PC-9 (cell line): ENCODE measurements at regions not wholly inside any gene's neighbourhood (a gene's known extent, or its start where the extent isn't known, plus 50 kb on each side); places are given as distances from the start of the nearest gene placed in this dataset.

Source experiments
- BruUV-seq: library from RNA; stranded (reverse); fragments of 400-500 nt; replicated peaks from 2 replicates; lab custom pipeline; 2021; lab: Mats Ljungman, UMichigan
- CTCF ChIA-PET: fragments of 300-600 bp; sonication (Branson Sonifier 250); formaldehyde crosslinking; loops from one replicate; lab custom pipeline; 2022; ENCODE audit warnings: antibody characterized with exemption; lab: Charles Lee
- POLR2A ChIA-PET: fragments of 300-600 bp; sonication (Branson Sonifier 250); formaldehyde crosslinking; loops from one replicate; lab custom pipeline; 2022; ENCODE audit warnings: antibody characterized with exemption; ENCODE audit not compliant: unreplicated experiment; lab: Charles Lee
- DNase-seq, 2 experiments: peaks; one replicate each; pipeline versions ENCODE4 v3.0.0 to v3.0.0-alpha.2; 2015 to 2022; ENCODE audit warnings: mixed read lengths in 1 of 2
- H2AFZ ChIP-seq: fragments of 200-600 bp; sonication (generic); 2 replicates; pipeline ENCODE4 v1.8.1; 2017; ENCODE audit warnings: antibody characterized with exemption
- H3F3A ChIP-seq: fragments of 200-600 bp; sonication (generic); 2 replicates; pipeline ENCODE4 v1.8.1; 2017; ENCODE audit warnings: antibody characterized with exemption, mild to moderate bottlenecking, low read depth; ENCODE audit not compliant: insufficient read depth
- H3K27ac ChIP-seq: fragments of 200-600 bp; sonication (generic); 2 replicates; pipeline ENCODE4 v1.6.1; 2016; ENCODE audit warnings: mixed run types
- H3K27me3 ChIP-seq: fragments of 200-600 bp; sonication (generic); 2 replicates; pipeline ENCODE4 v1.6.1; 2016; ENCODE audit warnings: low read depth, mixed run types; ENCODE audit not compliant: insufficient read depth
- H3K36me3 ChIP-seq: fragments of 200-600 bp; sonication (generic); 2 replicates; pipeline ENCODE4 v1.6.1; 2016; ENCODE audit warnings: low read depth, mixed run types
- H3K4me1 ChIP-seq: fragments of 200-600 bp; sonication (generic); replicated peaks from 2 replicates; pipeline ENCODE4 v1.6.1; 2016; ENCODE audit warnings: mixed run types; ENCODE audit not compliant: insufficient read depth
- H3K4me2 ChIP-seq: fragments of 200-600 bp; sonication (generic); 2 replicates; pipeline ENCODE4 v1.6.1; 2017; ENCODE audit warnings: mixed run types
- H3K4me3 ChIP-seq: fragments of 200-600 bp; sonication (generic); 2 replicates; pipeline ENCODE4 v1.6.1; 2016; ENCODE audit warnings: mixed run types
- H3K79me2 ChIP-seq: fragments of 200-600 bp; sonication (generic); 2 replicates; pipeline ENCODE4 v1.6.1; 2017; ENCODE audit warnings: low read depth, mixed run types
- H3K9me2 ChIP-seq: fragments of 200-600 bp; sonication (generic); 2 replicates; pipeline ENCODE4 v1.8.1; 2017; ENCODE audit warnings: mild to moderate bottlenecking; ENCODE audit not compliant: insufficient read depth
- H3K9me3 ChIP-seq: fragments of 200-600 bp; sonication (generic); 2 replicates; pipeline ENCODE4 v1.8.1; 2016; ENCODE audit warnings: low read depth; ENCODE audit not compliant: insufficient read depth
- H4K20me1 ChIP-seq: fragments of 200-600 bp; sonication (generic); 2 replicates; pipeline ENCODE4 v1.8.1; 2017; ENCODE audit not compliant: insufficient read depth
- CTCF ChIP-seq: fragments of 200-600 bp; sonication (generic); conservative IDR thresholded peaks from 2 replicates; pipeline ENCODE4 v1.6.1; 2017; ENCODE audit warnings: mixed run types, antibody characterized with exemption, mild to moderate bottlenecking, moderate library complexity
- EZH2 ChIP-seq: fragments of 200-600 bp; sonication (generic); IDR thresholded peaks from 2 replicates; pipeline ENCODE4 v1.8.0; 2017; ENCODE audit warnings: antibody characterized with exemption, low read depth
- intact Hi-C: fragments of 100-400 bp; cut with micrococcal nuclease; formaldehyde crosslinking; loops from one replicate; pipeline ENCODE4 v1.10.0; 2022; ENCODE audit not compliant: unreplicated experiment

- no peak for DNase-seq
- CTCF ChIA-PET, result no interaction called here
- H3K27ac ChIP-seq, result no peak overlapping the region
These were observed 164.6 kb downstream of the MAT2B start for GRCh38 chr5:163670036-163670435.

GRCh38 chr5:163677092-163677491 is 171.7 kb downstream of the MAT2B start:
- no peaks in the 10 kb centered on the region for H3K27me3 ChIP-seq
- no peak overlapping the region for H3K4me2 ChIP-seq
- no peak overlapping the region for H2AFZ ChIP-seq
- no peaks in the 10 kb centered on the region for H3K9me2 ChIP-seq
- no peaks in the 10 kb centered on the region for H3F3A ChIP-seq
- TF ChIP-seq CTCF (no peak), EZH2 (no peak)
- no peaks in the 10 kb centered on the region for H3K79me2 ChIP-seq
- no peaks in the 10 kb centered on the region for H4K20me1 ChIP-seq
- intact Hi-C loops, result no loop called here
- no TSS peak for BruUV-seq
- POLR2A ChIA-PET, result no interaction called here
- CTCF ChIA-PET, result no interaction called here
- no peak overlapping the region for H3K4me3 ChIP-seq
- no peaks in the 10 kb centered on the region for H3K36me3 ChIP-seq
- no peaks in the 10 kb centered on the region for H3K9me3 ChIP-seq
- DNase-seq, result no peak
- no peaks in the 10 kb centered on the region for H3K4me1 ChIP-seq
- H3K27ac ChIP-seq, result no peak overlapping the region

More at GRCh38 chr5:163670036-163670435, 164.6 kb downstream of the MAT2B start:
- H3K9me2 ChIP-seq, result no peaks in the 10 kb centered on the region
- H4K20me1 ChIP-seq, result no peaks in the 10 kb centered on the region
- no peaks in the 10 kb centered on the region for H3K9me3 ChIP-seq
- POLR2A ChIA-PET, result no interaction called here
- no peak overlapping the region for H3K4me2 ChIP-seq
- H2AFZ ChIP-seq, result no peak overlapping the region
- no peaks in the 10 kb centered on the region for H3K4me1 ChIP-seq
- no TSS peak for BruUV-seq
- intact Hi-C loops, result no loop called here
- no peak overlapping the region for H3K4me3 ChIP-seq
- no peaks in the 10 kb centered on the region for H3K79me2 ChIP-seq
- no peak for TF ChIP-seq EZH2
- TF ChIP-seq CTCF, result no peak
- no peaks in the 10 kb centered on the region for H3K27me3 ChIP-seq
- H3K36me3 ChIP-seq, result no peaks in the 10 kb centered on the region
- no peaks in the 10 kb centered on the region for H3F3A ChIP-seq

- Histone ChIP-seq H3K36me3 (no peaks in the 10 kb centered on the region), H3K9me3 (no peaks in the 10 kb centered on the region), H3K27ac (no peak overlapping the region), H3F3A (no peaks in the 10 kb centered on the region), H3K9me2 (no peaks in the 10 kb centered on the region), H3K27me3 (0 out of 2 replicates have a peak, but pooled peaks cover 3% of the 10 kb centered on the region), H3K4me2 (no peak overlapping the region), H3K4me1 (no peaks in the 10 kb centered on the region), H4K20me1 (no peaks in the 10 kb centered on the region; the same call in 1 of the 2 replicates), H3K4me3 (no peak overlapping the region), H2AFZ (no peak overlapping the region), H3K79me2 (no peaks in the 10 kb centered on the region)
- TF ChIP-seq CTCF (no peak), EZH2 (no peak)
- intact Hi-C loops, result no loop called here
- DNase-seq, result no peak
- ChIA-PET POLR2A (no interaction called here), CTCF (no interaction called here)
- BruUV-seq, result no TSS peak
These were observed 176.8 kb downstream of the MAT2B start for GRCh38 chr5:163682234-163682633.
